ENCODE measurements at regions not wholly inside any gene's neighbourhood (a gene's known extent, or its start where the extent isn't known, plus 50 kb on each side); places are given as distances from the start of the nearest gene placed in this dataset.

GRCh38 chr14:51458563-51458955, 193.2 kb upstream of the FRMD6 start:
- BruUV-seq (replicated peaks), result no TSS peak
- Histone ChIP-seq H3K27me3 (replicated peaks; ENCODE audit: insufficient read depth, low read depth, low read length, poor library complexity) (no peaks in the 10 kb centered on the region), H3K4me1 (ENCODE audit: insufficient read depth, low read length, poor library complexity, severe bottlenecking) (peaks cover 13% of the 10 kb centered on the region), H3K36me3 (ENCODE audit: insufficient read depth, low read length, poor library complexity, severe bottlenecking) (no peaks in the 10 kb centered on the region), H3K9me3 (ENCODE audit: low read depth, low read length, poor library complexity, severe bottlenecking) (no peaks in the 10 kb centered on the region), H3K27ac (ENCODE audit: low read depth, low read length, poor library complexity, severe bottlenecking) (no peak overlapping the region), H3K4me3 (ENCODE audit: low read depth, low read length, poor library complexity, severe bottlenecking) (no peak overlapping the region)
- DNase-seq (ENCODE audit: low spot score), result no peak
- ChIA-PET POLR2A (ENCODE audit: low non-redundant PET) (no interaction called here), CTCF (no interaction called here)
- intact Hi-C loops (cut with micrococcal nuclease; ENCODE audit: unreplicated experiment), result no loop called here
- TF ChIP-seq EZH2 (IDR thresholded peaks at IDR 0.05; ENCODE audit: borderline replicate concordance, low read depth, low read length, poor library complexity, severe bottlenecking), result no peak
- TF ChIP-seq CTCF (conservative IDR thresholded peaks at IDR 0.05; ENCODE audit: low read depth, low read length), result no peak

GRCh38 chr14:51460011-51460410, 191.7 kb upstream of the FRMD6 start:
- BruUV-seq (replicated peaks), result no TSS peak
- Histone ChIP-seq H3K27me3 (replicated peaks; ENCODE audit: insufficient read depth, low read depth, low read length, poor library complexity) (no peaks in the 10 kb centered on the region), H3K4me1 (ENCODE audit: insufficient read depth, low read length, poor library complexity, severe bottlenecking) (peaks cover 2% of the 10 kb centered on the region), H3K9me3 (ENCODE audit: low read depth, low read length, poor library complexity, severe bottlenecking) (no peaks in the 10 kb centered on the region), H3K36me3 (ENCODE audit: insufficient read depth, low read length, poor library complexity, severe bottlenecking) (no peaks in the 10 kb centered on the region), H3K27ac (ENCODE audit: low read depth, low read length, poor library complexity, severe bottlenecking) (no peak overlapping the region), H3K4me3 (ENCODE audit: low read depth, low read length, poor library complexity, severe bottlenecking) (no peak overlapping the region)
- no peak for TF ChIP-seq CTCF (conservative IDR thresholded peaks at IDR 0.05; ENCODE audit: low read depth, low read length)
- no peak for TF ChIP-seq EZH2 (IDR thresholded peaks at IDR 0.05; ENCODE audit: borderline replicate concordance, low read depth, low read length, poor library complexity, severe bottlenecking)
- intact Hi-C loops (cut with micrococcal nuclease; ENCODE audit: unreplicated experiment), result no loop called here
- ChIA-PET POLR2A (ENCODE audit: low non-redundant PET) (no interaction called here), CTCF (no interaction called here)
- DNase-seq (ENCODE audit: low spot score), result no peak

- no peaks in the 10 kb centered on the region for H3K27me3 ChIP-seq (replicated peaks; ENCODE audit: insufficient read depth, low read depth, low read length, poor library complexity)
- H3K36me3 ChIP-seq (ENCODE audit: insufficient read depth, low read length, poor library complexity, severe bottlenecking), result no peaks in the 10 kb centered on the region
- BruUV-seq (replicated peaks), result no TSS peak
- H3K9me3 ChIP-seq (ENCODE audit: low read depth, low read length, poor library complexity, severe bottlenecking), result no peaks in the 10 kb centered on the region
- TF ChIP-seq CTCF (conservative IDR thresholded peaks at IDR 0.05; ENCODE audit: low read depth, low read length) (no peak), EZH2 (IDR thresholded peaks at IDR 0.05; ENCODE audit: borderline replicate concordance, low read depth, low read length, poor library complexity, severe bottlenecking) (no peak)
- CTCF ChIA-PET, result no interaction called here
- intact Hi-C loops (cut with micrococcal nuclease; ENCODE audit: unreplicated experiment), result no loop called here
- H3K27ac ChIP-seq (ENCODE audit: low read depth, low read length, poor library complexity, severe bottlenecking), result no peak overlapping the region
- POLR2A ChIA-PET (ENCODE audit: low non-redundant PET), result interaction anchor here (0.6 kb wide), 1 partner anchor 609 kb away, joined by 12 read pairs; no protein-coding TSS in a partner anchor
- H3K4me3 ChIP-seq (ENCODE audit: low read depth, low read length, poor library complexity, severe bottlenecking), result no peak overlapping the region
- no peaks in the 10 kb centered on the region for H3K4me1 ChIP-seq (ENCODE audit: insufficient read depth, low read length, poor library complexity, severe bottlenecking)
- DNase-seq (ENCODE audit: low spot score), result no peak
Observed at GRCh38 chr14:51462182-51462581, 189.5 kb upstream of the FRMD6 start.

Data from A673 (cell line).